Astrocyte (in vitro differentiated cells and primary cell): ENCODE measurements at regions not wholly inside any gene's neighbourhood (a gene's known extent, or its start where the extent isn't known, plus 50 kb on each side); places are given as distances from the start of the nearest gene placed in this dataset.

ENCODE experiments used
- DNase-seq: peaks from one replicate; pipeline ENCODE4 v3.0.0-alpha.2; 2010; ENCODE audit warnings: low read depth
- FAIRE-seq: peaks from 2 replicates; lab custom pipeline; 2011; peaks lifted over from hg19 to GRCh38; lab: Jason Lieb, UNC
- H2AFZ ChIP-seq: 2 replicates; pipeline ENCODE4 v1.6.0; 2012; ENCODE audit warnings: low read depth, low read length, inconsistent platforms
- H3K27ac ChIP-seq: 2 replicates; pipeline ENCODE4 v1.5.1; 2011; ENCODE audit warnings: low read depth, low read length, inconsistent platforms
- H3K27me3 ChIP-seq: 2 replicates; pipeline ENCODE4 v1.6.0; 2011; ENCODE audit warnings: low read length, inconsistent platforms; ENCODE audit not compliant: insufficient read depth
- H3K36me3 ChIP-seq: 2 replicates; pipeline ENCODE4 v1.5.1; 2011; ENCODE audit warnings: low read length, inconsistent platforms; ENCODE audit not compliant: insufficient read depth
- H3K4me1 ChIP-seq: 2 replicates; pipeline ENCODE4 v1.5.1; 2011; ENCODE audit warnings: low read length, inconsistent platforms; ENCODE audit not compliant: insufficient read depth
- H3K4me2 ChIP-seq: 2 replicates; pipeline ENCODE4 v1.6.0; 2012; ENCODE audit warnings: low read length, inconsistent platforms
- H3K4me3 ChIP-seq: 2 replicates; pipeline ENCODE4 v1.5.1; 2011; ENCODE audit warnings: low read depth, mild to moderate bottlenecking, low read length, inconsistent platforms; ENCODE audit not compliant: insufficient read depth
- H3K79me2 ChIP-seq: 2 replicates; pipeline ENCODE4 v1.6.0; 2012; ENCODE audit warnings: mild to moderate bottlenecking, low read length, inconsistent platforms; ENCODE audit not compliant: insufficient read depth
- H3K9ac ChIP-seq: 2 replicates; pipeline ENCODE4 v1.6.0; 2012; ENCODE audit warnings: mild to moderate bottlenecking, low read length, inconsistent platforms
- H3K9me3 ChIP-seq: 2 replicates; pipeline ENCODE4 v1.5.1; 2012; ENCODE audit warnings: low read depth, mild to moderate bottlenecking, low read length, inconsistent platforms; ENCODE audit not compliant: insufficient read depth
- H4K20me1 ChIP-seq: 2 replicates; pipeline ENCODE4 v1.6.0; 2012; ENCODE audit warnings: low read length, inconsistent platforms; ENCODE audit not compliant: insufficient read depth
- H3K27ac Mint-ChIP-seq: one replicate; pipeline ENCODE4 v1.8.0; 2021; ENCODE audit warnings: mild to moderate bottlenecking, mixed read lengths; ENCODE audit not compliant: unreplicated experiment
- H3K27me3 Mint-ChIP-seq: one replicate; pipeline ENCODE4 v1.8.0; 2021; ENCODE audit warnings: low read depth, mixed read lengths; ENCODE audit not compliant: unreplicated experiment
- H3K36me3 Mint-ChIP-seq: one replicate; pipeline ENCODE4 v1.8.0; 2021; ENCODE audit warnings: low read depth, mixed read lengths; ENCODE audit not compliant: unreplicated experiment
- H3K4me1 Mint-ChIP-seq: one replicate; pipeline ENCODE4 v1.8.0; 2021; ENCODE audit warnings: low read depth, mixed read lengths; ENCODE audit not compliant: unreplicated experiment
- H3K4me3 Mint-ChIP-seq: one replicate; pipeline ENCODE4 v1.8.0; 2021; ENCODE audit warnings: mild to moderate bottlenecking, moderate library complexity, mixed read lengths; ENCODE audit not compliant: unreplicated experiment
- H3K9me3 Mint-ChIP-seq: one replicate; pipeline ENCODE4 v1.8.0; 2021; ENCODE audit warnings: mild to moderate bottlenecking, mixed read lengths; ENCODE audit not compliant: unreplicated experiment
- CTCF ChIP-seq: IDR thresholded peaks from 2 replicates; pipeline ENCODE4 v1.5.1; 2011; ENCODE audit warnings: low read depth, mild to moderate bottlenecking, inconsistent platforms, low read length, moderate library complexity; ENCODE audit not compliant: insufficient read depth
- EZH2 ChIP-seq: IDR thresholded peaks from 2 replicates; pipeline ENCODE4 v1.6.1; 2012; ENCODE audit warnings: mild to moderate bottlenecking, low read length, inconsistent platforms; ENCODE audit not compliant: insufficient read depth

- Histone ChIP-seq H3K79me2 (no peaks in the 10 kb centered on the region), H3K4me1 (peaks cover 21% of the 10 kb centered on the region), H2AFZ (no peak overlapping the region), H3K27me3 (no peaks in the 10 kb centered on the region), H3K4me3 (no peak overlapping the region), H3K4me2 (no peak overlapping the region), H3K27ac (no peak overlapping the region), H4K20me1 (no peaks in the 10 kb centered on the region), H3K9ac (no peak overlapping the region), H3K36me3 (no peaks in the 10 kb centered on the region), H3K9me3 (no peaks in the 10 kb centered on the region)
- no peak overlapping the region for H3K27ac Mint-ChIP-seq
- DNase-seq (peak; percentile 66), FAIRE-seq (peak; percentile 20)
- H3K4me3 Mint-ChIP-seq, result no peak overlapping the region
- H3K4me1 Mint-ChIP-seq, result peaks cover 15% of the 10 kb centered on the region
- H3K27me3 Mint-ChIP-seq, result peaks cover 4% of the 10 kb centered on the region
- TF ChIP-seq EZH2, result no peak
- no peak for TF ChIP-seq CTCF
- no peaks in the 10 kb centered on the region for H3K36me3 Mint-ChIP-seq
- H3K9me3 Mint-ChIP-seq, result peaks cover 5% of the 10 kb centered on the region
Measured at GRCh38 chr5:158142156-158142555, 283.2 kb upstream of the CLINT1 start.

GRCh38 chr5:158140120-158140731 is 281.3 kb upstream of the CLINT1 start:
- peak overlapping the region; percentile 30 for H3K4me2 ChIP-seq
- Mint-ChIP-seq H3K4me3 (no peak overlapping the region), H3K27ac (peak overlapping the region; percentile 75), H3K27me3 (peaks cover 1% of the 10 kb centered on the region), H3K4me1 (peaks cover 15% of the 10 kb centered on the region), H3K9me3 (peaks cover 5% of the 10 kb centered on the region), H3K36me3 (no peaks in the 10 kb centered on the region)
- no peaks in the 10 kb centered on the region for H3K9me3 ChIP-seq
- H3K27ac ChIP-seq, result peak overlapping the region; percentile 47
- H4K20me1 ChIP-seq, result no peaks in the 10 kb centered on the region
- TF ChIP-seq CTCF, result no peak
- DNase-seq (peak; percentile 70), FAIRE-seq (peak; percentile 63)
- peaks cover 21% of the 10 kb centered on the region for H3K4me1 ChIP-seq
- H3K9ac ChIP-seq, result no peak overlapping the region
- no peak overlapping the region for H3K4me3 ChIP-seq
- no peaks in the 10 kb centered on the region for H3K27me3 ChIP-seq
- no peak overlapping the region for H2AFZ ChIP-seq
- H3K36me3 ChIP-seq, result no peaks in the 10 kb centered on the region
- no peaks in the 10 kb centered on the region for H3K79me2 ChIP-seq

- Histone ChIP-seq H3K27ac (peak overlapping the region; percentile 3), H2AFZ (no peak overlapping the region), H3K4me3 (no peak overlapping the region), H3K4me1 (peaks cover 21% of the 10 kb centered on the region), H3K4me2 (peak overlapping the region; percentile 30), H3K79me2 (no peaks in the 10 kb centered on the region), H3K9ac (no peak overlapping the region), H4K20me1 (no peaks in the 10 kb centered on the region), H3K27me3 (no peaks in the 10 kb centered on the region), H3K36me3 (no peaks in the 10 kb centered on the region), H3K9me3 (no peaks in the 10 kb centered on the region)
- FAIRE-seq, result no peak
- no peak for TF ChIP-seq CTCF
- TF ChIP-seq EZH2, result no peak
- peaks cover 5% of the 10 kb centered on the region for H3K9me3 Mint-ChIP-seq
- no peaks in the 10 kb centered on the region for H3K36me3 Mint-ChIP-seq
- H3K4me1 Mint-ChIP-seq, result peaks cover 15% of the 10 kb centered on the region
- peak; percentile 73 for DNase-seq
- no peak overlapping the region for H3K4me3 Mint-ChIP-seq
- peak overlapping the region; percentile 82 for H3K27ac Mint-ChIP-seq
- peaks cover 5% of the 10 kb centered on the region for H3K27me3 Mint-ChIP-seq
Measured at GRCh38 chr5:158139161-158139560, 280.2 kb upstream of the CLINT1 start.
